Esophagus squamous epithelium (tissue), 5 donors: ENCODE measurements at regions not wholly inside any gene's neighbourhood (a gene's known extent, or its start where the extent isn't known, plus 50 kb on each side); places are given as distances from the start of the nearest gene placed in this dataset.

Experiments
- DNase-seq: peaks from one replicate; lab custom pipeline; 2025; lab: John Stamatoyannopoulos, UW
- H3K27ac ChIP-seq, 4 donors: fragments of 200-600 bp; sonication (generic); one replicate each; pipeline ENCODE4 v1.5.1; 2016 to 2019; ENCODE audit warnings: mild to moderate bottlenecking in 1 of 4
- H3K27me3 ChIP-seq, 4 donors: fragments of 200-600 bp; sonication (generic); 1 replicate in 3 of 4; 2 replicates in 1 of 4; pipeline versions ENCODE4 v1.5.1 to v1.6.0; 2017 to 2021; ENCODE audit warnings: antibody characterized with exemption in 1 of 4
- H3K36me3 ChIP-seq, 3 donors: fragments of 200-600 bp; sonication (generic); one replicate each; pipeline ENCODE4 v1.5.1; 2016 to 2019
- H3K4me1 ChIP-seq, 3 donors: fragments of 200-600 bp; sonication (generic); one replicate each; pipeline ENCODE4 v1.5.1; 2017 to 2019
- H3K4me3 ChIP-seq, 4 donors: fragments of 200-600 bp; sonication (generic); 1 replicate in 3 of 4; 2 replicates in 1 of 4; pipeline ENCODE4 v1.5.1; 2016 to 2019; ENCODE audit warnings: mild to moderate bottlenecking in 2 of 4, moderate library complexity in 1 of 4
- H3K9me3 ChIP-seq, 3 donors: fragments of 200-600 bp; sonication (generic); one replicate each; pipeline ENCODE4 v1.5.1; 2016 to 2019
- CTCF ChIP-seq, 6 experiments: fragments of 450-650 bp in 4 of 6; fragments of 200-600 bp in 2 of 6; sonication (generic) in 2 of 6; IDR thresholded peaks; one replicate each; pipeline ENCODE4 v1.5.1; 2016 to 2019; ENCODE audit warnings: antibody characterized with exemption in 6 of 6, mild to moderate bottlenecking in 4 of 6, moderate library complexity in 4 of 6
- POLR2A ChIP-seq, 4 donors: fragments of 450-650 bp; IDR thresholded peaks; one replicate each; pipeline ENCODE4 v1.6.1; 2017; ENCODE audit warnings: antibody characterized with exemption in 4 of 4, mild to moderate bottlenecking in 4 of 4, moderate library complexity in 3 of 4
- WGBS, 2 donors: methylation state at CpG; one replicate each; pipeline ENCODE4 v1.1.5; 2018; 5-methylcytosine and 5-hydroxymethylcytosine counted together
- intact Hi-C: fragments of 100-400 bp; cut with DNase I; formaldehyde crosslinking; loops from one replicate; pipeline ENCODE4 v1.15.0; 2022
- donor health status: DM: yes; HTN: yes; CAD: no.

DNA sequence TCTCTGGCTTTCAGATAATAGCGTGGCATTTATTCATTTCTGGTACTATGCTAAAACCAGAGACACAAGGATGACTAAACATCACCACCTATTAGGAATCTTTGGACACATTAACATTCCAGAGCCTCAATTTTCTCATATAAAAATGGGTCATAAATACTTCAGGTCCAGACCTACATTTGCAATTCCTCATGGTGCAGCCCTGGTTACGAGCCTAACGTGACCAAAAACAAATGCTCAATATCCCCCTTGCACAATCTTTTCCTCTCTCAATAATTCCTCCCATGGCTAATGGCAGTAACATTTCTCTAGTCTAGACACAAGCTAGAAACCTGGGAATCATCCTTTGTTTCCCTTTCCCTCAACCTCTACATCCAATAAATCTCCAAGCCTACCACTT lies 112.8 kb upstream of the NABP1 start:
- DNase-seq, result no peak
- H3K36me3 ChIP-seq, result no peaks in the 10 kb centered on the region
- H3K4me3 ChIP-seq, result no peak overlapping the region
- no peaks in the 10 kb centered on the region for H3K9me3 ChIP-seq
- peaks cover 0 to 4% (median 0%) of the 10 kb centered on the region in 4 donors for H3K27me3 ChIP-seq
- H3K4me1 ChIP-seq, result no peaks in the 10 kb centered on the region
- intact Hi-C loops, result loop anchor here (5.0 kb wide), 1 partner anchor 127 kb away; no protein-coding TSS in a partner anchor
- no peak for TF ChIP-seq CTCF (IDR thresholded peaks at IDR 0.05)
- no peak for TF ChIP-seq POLR2A (IDR thresholded peaks at IDR 0.05)
- H3K27ac ChIP-seq, result no peak overlapping the region
- 80 to 88% methylated on average over 3 of the region's 3 CpGs for WGBS, 2 donors

DNA sequence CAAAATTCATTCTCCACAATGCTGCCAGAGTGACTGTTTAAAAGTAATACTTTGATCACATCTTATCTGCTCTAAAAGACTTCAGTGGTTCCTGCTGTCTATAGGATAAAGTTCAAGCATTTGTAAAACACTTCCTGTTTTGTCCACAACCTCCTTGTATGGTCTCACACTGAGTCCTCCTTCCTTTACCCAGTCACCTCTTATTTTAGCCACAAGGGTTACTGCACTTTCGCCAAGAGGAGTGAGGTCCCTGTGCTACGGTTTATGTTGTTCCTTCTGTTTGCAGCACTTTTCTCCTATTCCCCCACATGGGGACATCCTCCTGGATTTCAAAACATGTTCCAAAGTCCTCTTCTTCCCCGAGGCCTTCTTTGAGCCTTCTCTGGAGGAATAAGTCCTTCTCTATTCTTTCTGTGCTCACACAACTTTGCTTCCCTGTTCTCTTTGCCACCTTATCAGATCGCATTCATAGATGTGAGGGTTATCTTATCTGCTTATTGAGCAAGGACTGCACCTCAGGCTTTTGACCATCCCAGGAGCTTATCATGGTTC lies 112.2 kb upstream of the NABP1 start:
- intact Hi-C loops, result loop anchor here (5.0 kb wide), 1 partner anchor 127 kb away; no protein-coding TSS in a partner anchor
- no peak overlapping the region for H3K4me3 ChIP-seq
- H3K36me3 ChIP-seq, result no peaks in the 10 kb centered on the region
- H3K4me1 ChIP-seq, result peaks cover 0 to 4% (median 0%) of the 10 kb centered on the region in 3 donors
- 72 to 83% methylated on average over 3 to 4 of the region's 4 CpGs for WGBS, 2 donors
- H3K27me3 ChIP-seq, result peaks cover 0 to 4% (median 0%) of the 10 kb centered on the region in 4 donors
- TF ChIP-seq POLR2A (IDR thresholded peaks at IDR 0.05) (no peak), CTCF (IDR thresholded peaks at IDR 0.05) (no peak)
- no peak overlapping the region for H3K27ac ChIP-seq
- no peaks in the 10 kb centered on the region for H3K9me3 ChIP-seq
- DNase-seq, result no peak

- no peak for DNase-seq
- peaks cover 0 to 4% (median 0%) of the 10 kb centered on the region in 4 donors for H3K27me3 ChIP-seq
- H3K4me1 ChIP-seq, result peaks cover 0 to 10% (median 0%) of the 10 kb centered on the region in 3 donors
- WGBS, 2 donors, result 42 to 58% methylated on average over 8 of the region's 8 CpGs
- H3K9me3 ChIP-seq, result no peaks in the 10 kb centered on the region
- no peaks in the 10 kb centered on the region for H3K36me3 ChIP-seq
- no peak overlapping the region for H3K4me3 ChIP-seq
- no peak overlapping the region for H3K27ac ChIP-seq
- intact Hi-C loops, result loop anchor here (5.0 kb wide), 1 partner anchor 126 kb away; no protein-coding TSS in a partner anchor
- TF ChIP-seq CTCF (IDR thresholded peaks at IDR 0.05), result peak; percentile 32 to 78 (median 73)
- no peak for TF ChIP-seq POLR2A (IDR thresholded peaks at IDR 0.05)
Measured at GRCh38 chr2:191566344-191566743, 111.6 kb upstream of the NABP1 start.

- Histone ChIP-seq H3K36me3 (no peaks in the 10 kb centered on the region), H3K4me1 (peaks cover 0 to 16% (median 0%) of the 10 kb centered on the region in 3 donors), H3K27ac (no peak overlapping the region), H3K27me3 (peaks cover 0 to 4% (median 0%) of the 10 kb centered on the region in 4 donors), H3K9me3 (no peaks in the 10 kb centered on the region), H3K4me3 (no peak overlapping the region)
- no peak for DNase-seq
- intact Hi-C loops, result loop anchor here (5.0 kb wide), 1 partner anchor 125 kb away; no protein-coding TSS in a partner anchor
- TF ChIP-seq POLR2A (IDR thresholded peaks at IDR 0.05) (no peak), CTCF (IDR thresholded peaks at IDR 0.05) (no peak)
- WGBS, 2 donors, result 92 to 97% methylated on average over 3 of the region's 3 CpGs
Measured at GRCh38 chr2:191567206-191567605, 110.7 kb upstream of the NABP1 start.

DNA sequence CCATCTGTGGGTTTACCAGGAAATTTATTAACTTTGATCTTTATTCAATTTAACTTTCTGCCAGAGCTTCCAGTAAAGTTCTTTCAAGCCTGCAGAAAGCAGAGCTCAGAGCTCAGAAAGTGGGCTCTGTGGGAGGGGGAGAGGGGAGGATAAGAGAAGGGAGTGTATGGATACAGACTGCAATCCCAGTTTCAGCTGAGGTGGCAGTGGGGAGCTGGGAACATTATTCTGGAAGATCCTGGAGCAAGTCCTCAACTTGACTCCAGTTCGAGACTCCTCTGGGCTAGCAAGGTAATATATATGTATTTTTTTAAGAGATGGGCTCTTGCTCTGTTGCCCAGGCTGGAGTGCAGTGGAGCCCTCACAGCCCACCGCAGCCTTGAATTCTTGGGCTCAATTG lies 108.9 kb upstream of the NABP1 start:
- TF ChIP-seq CTCF (IDR thresholded peaks at IDR 0.05) (no peak), POLR2A (IDR thresholded peaks at IDR 0.05) (no peak)

More for the DNA sequence above, 108.9 kb upstream of the NABP1 start:
- no peak overlapping the region for H3K4me3 ChIP-seq
- H3K27me3 ChIP-seq, result no peaks in the 10 kb centered on the region
- intact Hi-C loops, result loop anchor here (5.0 kb wide), 1 partner anchor 123 kb away; no protein-coding TSS in a partner anchor
- H3K4me1 ChIP-seq, result peaks cover 0 to 19% (median 0%) of the 10 kb centered on the region in 3 donors
- no peaks in the 10 kb centered on the region for H3K36me3 ChIP-seq
- no peak for DNase-seq
- WGBS, 2 donors, result 60 to 88% methylated on average over 2 of the region's 2 CpGs
- H3K9me3 ChIP-seq, result no peaks in the 10 kb centered on the region
- H3K27ac ChIP-seq, result no peak overlapping the region
